AG08396 (cell line): ENCODE measurements at regions not wholly inside any gene's neighbourhood (a gene's known extent, or its start where the extent isn't known, plus 50 kb on each side); places are given as distances from the start of the nearest gene placed in this dataset.

Experiments used
- DNase-seq: peaks from one replicate; pipeline ENCODE4 v3.0.0; 2012; ENCODE audit warnings: low spot score, mixed read lengths

DNA sequence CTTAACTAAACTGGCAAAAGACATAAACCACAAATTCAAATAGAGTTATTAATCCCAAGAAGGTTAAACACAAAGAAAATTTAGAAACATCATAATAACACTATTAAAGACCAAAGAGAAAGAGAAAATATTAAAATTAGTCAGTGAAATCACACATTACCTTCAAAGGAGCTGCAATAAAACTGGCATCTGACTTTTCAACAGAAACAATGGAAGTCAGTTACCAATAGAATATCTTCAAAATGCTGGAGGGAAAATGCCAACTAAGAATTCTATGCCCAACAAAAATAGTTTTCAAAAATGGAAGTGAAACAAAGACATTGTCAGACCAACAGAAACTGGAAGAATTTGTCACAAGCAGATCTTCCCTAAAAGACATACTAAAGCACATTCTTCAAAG, 68.7 kb upstream of the RNF7 start:
- no peak for DNase-seq

DNA sequence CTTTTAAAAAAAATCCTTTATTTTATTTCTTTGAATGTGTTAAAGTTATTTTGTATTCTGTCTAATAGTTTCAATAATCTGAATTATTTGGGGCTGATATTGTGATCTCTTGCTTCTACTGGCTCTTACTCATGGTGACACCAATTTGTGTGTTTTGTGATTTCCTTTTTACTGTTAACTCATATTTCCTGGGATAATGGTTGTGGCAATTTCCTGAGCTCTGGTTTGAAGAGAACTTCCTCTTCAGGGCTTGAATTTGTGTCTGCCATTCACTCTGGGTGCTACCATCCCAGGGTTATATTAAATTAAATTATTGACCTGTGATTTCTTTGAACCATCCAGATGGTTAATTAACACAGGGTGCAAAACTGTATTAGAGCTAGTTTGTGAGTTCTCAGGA, 60.4 kb upstream of the RNF7 start:
- no peak for DNase-seq

GRCh38 chr3:141680620-141681389, 57.3 kb upstream of the RNF7 start:
- no peak for DNase-seq

DNA sequence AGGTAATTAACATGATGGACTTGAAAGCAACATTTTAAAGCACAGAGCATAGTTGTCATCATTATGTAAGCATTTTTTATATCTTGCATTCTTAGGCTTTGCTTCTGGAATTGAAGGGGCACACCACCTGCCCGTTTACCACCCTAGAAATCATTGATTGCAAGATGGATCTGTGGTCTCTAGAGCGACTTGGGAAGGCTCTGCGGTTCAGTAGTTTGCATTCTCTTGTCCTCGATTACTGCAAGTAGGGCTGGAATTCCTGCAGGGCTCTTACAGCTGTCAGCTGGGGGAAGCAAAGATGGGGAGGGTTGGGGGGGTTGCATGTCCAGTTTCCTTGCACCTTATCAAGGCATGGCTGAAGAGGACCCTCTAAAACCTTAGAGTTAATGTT, 56.7 kb upstream of the RNF7 start:
- no peak for DNase-seq

DNA sequence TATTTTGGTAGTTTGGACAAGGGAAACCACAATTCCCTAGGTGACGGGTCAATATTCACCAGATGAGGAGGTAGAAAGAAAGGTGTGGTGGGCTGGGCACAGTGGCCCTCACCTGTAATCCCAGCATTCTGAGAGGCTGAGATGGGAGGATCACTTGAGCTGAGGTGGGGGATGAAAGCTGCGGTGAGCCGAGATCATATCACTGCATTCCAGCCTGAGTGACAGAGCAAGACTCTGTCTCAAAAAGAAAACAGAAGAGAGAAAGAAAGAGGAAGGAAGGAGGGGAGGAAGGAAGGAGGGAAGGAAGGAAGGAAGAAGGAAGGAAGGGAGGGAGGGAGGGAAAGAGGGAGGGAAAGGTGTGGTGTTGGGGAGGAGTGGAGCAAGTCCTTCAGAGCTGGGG, 56.1 kb upstream of the RNF7 start:
- DNase-seq = no peak

GRCh38 chr3:141682921-141683320, 55.2 kb upstream of the RNF7 start:
- no peak for DNase-seq

- no peak for DNase-seq
Observed at GRCh38 chr3:141684758-141685157, 53.3 kb upstream of the RNF7 start.

GRCh38 chr3:141686466-141687291, 51.4 kb upstream of the RNF7 start:
- DNase-seq = peak; percentile 73
